Peyer's patch (tissue), 4 donors: ENCODE measurements at regions not wholly inside any gene's neighbourhood (a gene's known extent, or its start where the extent isn't known, plus 50 kb on each side); places are given as distances from the start of the nearest gene placed in this dataset.

Experiments
- CTCF ChIP-seq, 6 experiments: fragments of 450-650 bp in 4 of 6; fragments of 200-600 bp in 2 of 6; sonication (generic) in 1 of 6; IDR thresholded peaks; one replicate each; pipeline ENCODE4 v1.5.1; 2017 to 2019; ENCODE audit warnings: antibody characterized with exemption in 6 of 6, mild to moderate bottlenecking in 3 of 6, moderate library complexity in 1 of 6
- POLR2A ChIP-seq, 2 donors: fragments of 450-650 bp; IDR thresholded peaks; one replicate each; pipeline ENCODE4 v1.5.1; 2017; ENCODE audit warnings: antibody characterized with exemption in 2 of 2, mild to moderate bottlenecking in 2 of 2, moderate library complexity in 2 of 2

GRCh38 chr4:18813771-18814170 is 792.2 kb upstream of the LCORL start:
- no peak for TF ChIP-seq CTCF (IDR thresholded peaks at IDR 0.05)
- no peak for TF ChIP-seq POLR2A (IDR thresholded peaks at IDR 0.05)
